Globus pallidus (tissue), 1 donor: ENCODE measurements at regions not wholly inside any gene's neighbourhood (a gene's known extent, or its start where the extent isn't known, plus 50 kb on each side); places are given as distances from the start of the nearest gene placed in this dataset.

Experiments used
- DNase-seq: peaks from one replicate; pipeline ENCODE4 v3.0.0-alpha.2; 2015; ENCODE audit warnings: low spot score

DNA sequence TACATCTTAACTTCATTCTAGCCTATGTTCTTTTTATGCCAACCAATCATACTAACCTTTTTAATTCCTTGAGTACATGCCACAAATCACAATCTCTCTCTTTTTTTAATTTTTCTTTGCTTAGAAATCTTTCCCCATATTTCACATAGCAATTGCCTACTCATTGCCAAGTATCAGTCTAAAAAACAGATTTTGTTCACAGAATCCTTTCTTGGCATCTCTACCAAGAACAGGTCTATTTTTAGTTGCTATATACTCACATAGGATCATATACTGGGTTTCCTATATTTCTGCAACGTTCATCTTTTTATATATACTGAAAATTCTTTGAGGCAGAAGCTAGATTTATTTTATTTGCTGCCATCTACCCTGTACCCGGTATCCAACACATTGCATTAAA, 292.1 kb downstream of the GASK1B start:
- DNase-seq: no peak

DNA sequence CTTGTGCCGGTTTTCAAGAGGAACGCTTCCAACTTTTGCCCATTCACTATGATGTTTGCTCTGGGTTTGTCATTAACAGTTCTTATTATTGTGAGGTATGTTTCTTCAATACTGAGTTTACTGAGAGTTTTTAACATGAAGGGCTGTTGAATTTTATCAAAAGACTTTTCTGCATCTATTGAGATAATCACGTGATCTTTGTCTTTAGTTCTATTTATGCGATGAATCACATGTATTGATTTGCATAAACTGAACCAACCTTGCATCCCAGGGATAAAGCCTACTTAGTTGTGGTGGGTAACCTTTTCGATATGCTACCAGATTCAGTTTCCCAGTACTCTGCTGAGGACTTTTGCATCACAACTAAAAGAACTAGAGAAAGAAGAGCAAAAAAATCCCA, 318.0 kb downstream of the GASK1B start:
- DNase-seq: no peak

DNA sequence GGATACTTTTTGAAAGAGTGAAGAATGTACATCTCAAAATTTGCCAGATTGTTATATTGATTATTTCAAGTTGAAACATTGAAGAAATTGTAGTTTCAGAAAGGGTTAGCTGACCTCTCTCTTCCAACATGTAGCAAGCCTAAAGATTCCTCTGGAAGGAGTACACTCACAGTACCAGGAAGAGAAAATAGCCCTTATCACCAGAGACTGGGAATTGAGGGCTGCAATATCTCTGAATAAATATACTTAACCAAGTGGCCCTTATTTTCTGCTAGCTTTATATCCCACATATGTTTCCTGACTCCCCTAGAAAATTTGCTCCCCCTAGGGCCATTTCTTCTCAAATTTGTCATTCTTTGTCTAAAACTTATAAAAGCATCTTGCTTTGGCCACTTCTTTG, 332.2 kb downstream of the GASK1B start:
- no peak for DNase-seq

DNA sequence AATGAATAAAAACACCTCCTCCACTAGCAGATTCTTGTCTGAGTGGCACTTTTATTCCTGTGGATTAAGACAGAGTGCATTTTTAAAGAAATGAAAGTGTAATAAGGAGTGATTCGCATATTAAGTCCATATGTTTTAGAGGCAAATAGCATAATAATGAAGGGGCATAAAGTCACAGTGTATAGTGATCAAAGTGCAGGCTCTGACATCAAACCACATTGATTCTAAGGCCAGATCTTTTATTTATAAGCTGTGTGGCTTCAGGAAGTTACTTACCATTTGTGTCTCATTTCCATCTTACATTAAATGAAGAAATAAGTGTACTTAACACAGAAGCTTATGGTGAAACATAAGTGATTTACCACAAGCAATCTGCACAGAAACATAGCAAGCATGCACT, 332.8 kb downstream of the GASK1B start:
- DNase-seq: no peak

DNA sequence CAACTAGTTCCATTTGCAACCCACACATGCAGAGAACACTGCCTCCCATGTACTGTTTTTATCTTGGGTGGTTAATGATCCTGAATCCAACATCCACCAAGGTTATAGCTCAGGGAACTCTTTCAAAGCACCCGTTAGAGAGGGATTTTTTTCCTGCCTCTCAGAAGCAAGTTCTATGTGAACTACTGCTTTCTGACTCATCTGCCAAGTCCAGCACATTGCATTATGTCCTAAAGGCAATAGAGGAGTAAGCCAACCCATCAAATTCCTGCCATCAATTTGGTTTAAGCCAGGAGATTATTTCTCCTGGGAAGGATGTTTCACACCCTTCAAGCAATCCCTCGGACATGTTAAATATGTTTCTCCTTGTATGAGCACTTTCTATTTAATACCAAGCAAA, 334.5 kb downstream of the GASK1B start:
- no peak for DNase-seq

DNA sequence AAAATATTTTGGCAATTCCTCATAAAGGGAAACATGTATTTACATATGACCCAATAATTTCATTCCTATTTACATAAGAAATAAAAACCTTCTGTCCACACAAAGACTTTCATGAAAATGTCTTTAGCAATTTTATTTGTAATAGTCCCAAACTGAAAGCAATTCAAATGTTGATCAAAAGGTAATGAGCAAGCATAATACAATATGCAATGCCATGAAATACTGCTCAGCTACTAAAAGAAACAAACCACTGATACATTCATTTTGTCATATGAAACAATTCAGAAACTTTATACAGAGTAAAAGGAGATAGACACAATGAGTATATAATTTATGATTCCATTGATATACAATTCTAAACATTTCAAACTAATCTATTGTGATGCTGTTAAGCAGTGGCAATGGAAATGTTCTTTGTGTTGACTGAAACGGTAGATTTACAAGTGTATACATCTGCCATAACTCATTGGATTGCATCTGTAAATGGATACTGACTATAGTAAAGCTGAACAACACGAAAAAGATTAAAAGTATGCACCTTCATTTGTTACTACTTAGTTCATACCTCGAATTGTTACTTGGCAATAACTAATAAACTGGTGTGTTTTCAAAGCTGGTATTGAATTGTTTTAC, 335.6 kb downstream of the GASK1B start:
- DNase-seq: no peak

DNA sequence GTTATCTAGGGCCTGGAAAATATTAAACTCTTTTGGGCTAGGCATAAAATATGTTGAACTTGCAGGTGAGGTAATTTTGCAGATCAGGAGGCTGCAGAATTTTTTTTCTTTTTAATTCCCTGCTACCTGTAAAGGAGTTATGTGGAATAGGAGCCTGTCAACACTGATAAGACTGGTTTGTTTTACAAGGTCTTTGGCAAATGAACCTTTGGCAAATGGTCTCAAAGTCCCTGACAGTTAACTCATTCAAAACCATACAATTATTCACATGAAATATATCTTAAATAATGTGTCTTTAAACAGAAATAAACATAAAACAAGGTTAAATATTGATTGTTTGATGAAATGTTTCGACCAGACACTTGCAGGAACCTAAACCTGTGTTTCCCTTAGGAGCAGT, 340.2 kb downstream of the GASK1B start:
- DNase-seq: no peak

DNA sequence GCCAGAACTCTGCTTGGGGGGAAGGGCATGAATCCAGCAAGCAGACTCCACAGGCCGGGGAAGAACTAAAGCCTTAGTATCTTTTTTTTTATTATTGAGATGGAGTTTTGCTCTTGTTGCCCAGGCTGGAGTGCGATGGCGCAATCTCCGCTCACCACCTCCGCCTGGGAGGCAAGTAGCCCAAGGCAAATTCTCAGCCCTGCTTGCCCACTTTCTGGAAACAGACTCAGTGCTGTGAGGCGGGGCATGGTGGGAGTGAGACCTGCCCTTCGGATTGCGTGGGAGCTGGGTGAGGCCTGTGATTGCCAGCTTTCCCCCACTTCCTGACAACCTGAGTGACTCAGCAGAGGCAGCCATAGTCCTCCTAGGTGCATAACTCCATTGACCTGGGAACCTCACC, 348.8 kb downstream of the GASK1B start:
- DNase-seq: no peak

DNA sequence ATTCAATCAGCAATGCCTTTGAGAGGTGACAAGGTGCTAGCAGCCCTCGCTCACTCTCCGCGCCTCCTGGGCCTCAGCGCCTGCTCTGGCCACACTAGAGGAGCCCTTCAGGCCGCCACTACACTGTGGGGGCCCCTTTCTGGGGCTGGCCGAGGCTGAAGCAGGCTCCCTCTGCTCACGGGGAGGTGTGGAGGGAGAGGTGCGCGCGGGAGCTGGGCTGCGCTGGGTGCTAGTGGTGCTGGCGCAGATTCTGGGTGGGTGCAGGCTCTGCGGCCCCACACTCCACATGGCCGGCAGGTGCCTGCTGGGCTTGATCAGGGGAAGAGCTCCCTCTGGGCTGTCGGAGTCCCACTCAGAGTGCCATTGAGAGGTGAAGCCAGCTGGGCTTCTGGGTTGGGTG, 351.0 kb downstream of the GASK1B start:
- no peak for DNase-seq

DNA sequence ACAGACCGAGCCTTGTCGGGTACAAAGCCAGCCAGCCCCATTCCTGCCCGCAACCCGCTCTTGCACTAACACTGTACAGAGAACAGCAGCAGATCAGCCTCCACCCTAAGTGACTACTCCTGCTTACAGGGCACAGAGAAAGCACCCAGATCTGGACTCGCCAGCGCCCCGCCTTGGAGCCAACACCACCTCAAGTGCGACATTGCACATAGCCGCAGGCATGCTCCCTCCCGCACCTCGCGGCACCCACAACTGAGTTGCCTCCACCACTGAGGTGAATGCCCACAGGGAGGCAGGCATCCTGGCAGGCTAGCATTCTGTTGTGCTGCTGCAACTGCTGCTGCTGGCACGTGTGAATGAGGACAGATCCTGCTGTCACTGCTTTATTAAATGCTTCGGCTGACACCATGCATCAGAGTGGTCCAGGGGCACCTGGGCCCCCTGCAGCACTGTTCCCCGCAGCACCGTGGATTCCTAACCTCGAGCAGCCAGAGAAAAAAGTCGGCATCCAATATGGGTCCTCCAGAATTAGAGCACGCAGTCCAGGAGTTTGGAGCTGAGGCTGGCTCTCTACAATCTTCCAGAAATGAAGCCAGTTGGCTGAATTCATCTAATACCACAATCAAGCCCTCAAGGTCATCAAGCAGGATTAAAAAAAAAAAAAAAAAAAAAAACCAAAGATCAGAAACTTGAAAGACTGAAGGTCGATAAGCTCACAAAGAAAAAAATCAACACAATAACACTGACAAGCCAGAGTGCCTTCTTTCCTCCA, 352.9 kb downstream of the GASK1B start:
- DNase-seq: no peak

DNA sequence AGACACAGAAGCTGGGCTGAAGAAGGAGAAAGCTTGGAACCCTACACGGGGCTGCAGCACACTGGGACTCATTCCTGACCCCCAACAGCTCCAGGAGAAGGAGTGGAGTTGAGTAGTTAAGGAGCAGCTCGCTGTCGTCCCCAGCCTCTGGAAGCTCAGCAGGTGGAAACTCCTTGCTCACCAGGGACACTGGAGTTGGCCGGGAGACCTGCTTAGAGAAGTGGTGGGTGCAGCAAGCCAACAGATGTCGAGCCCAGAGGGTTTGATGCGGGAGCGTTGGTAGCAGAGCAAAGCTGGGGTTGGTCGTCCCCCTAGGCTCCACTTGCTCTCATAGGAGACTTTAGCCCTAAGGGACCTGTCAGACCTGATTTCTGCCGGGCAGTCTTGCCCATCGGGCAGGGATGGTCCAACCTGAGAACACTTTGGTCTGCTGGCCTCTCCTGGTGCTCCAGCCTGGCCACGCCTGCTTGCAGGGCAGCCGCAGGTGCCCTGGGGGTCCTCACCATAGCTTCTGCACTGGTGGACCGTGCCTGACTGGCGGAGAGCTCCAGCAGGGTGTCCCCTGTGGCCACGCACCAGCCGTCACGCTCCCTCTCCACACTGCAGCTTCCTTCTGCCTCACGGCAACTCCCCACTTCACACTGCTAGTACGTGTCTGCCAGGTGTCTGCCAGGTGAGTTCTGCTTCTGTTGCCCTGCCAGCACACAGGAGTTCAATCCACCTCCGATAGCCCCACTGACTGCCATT, 353.7 kb downstream of the GASK1B start:
- no peak for DNase-seq

DNA sequence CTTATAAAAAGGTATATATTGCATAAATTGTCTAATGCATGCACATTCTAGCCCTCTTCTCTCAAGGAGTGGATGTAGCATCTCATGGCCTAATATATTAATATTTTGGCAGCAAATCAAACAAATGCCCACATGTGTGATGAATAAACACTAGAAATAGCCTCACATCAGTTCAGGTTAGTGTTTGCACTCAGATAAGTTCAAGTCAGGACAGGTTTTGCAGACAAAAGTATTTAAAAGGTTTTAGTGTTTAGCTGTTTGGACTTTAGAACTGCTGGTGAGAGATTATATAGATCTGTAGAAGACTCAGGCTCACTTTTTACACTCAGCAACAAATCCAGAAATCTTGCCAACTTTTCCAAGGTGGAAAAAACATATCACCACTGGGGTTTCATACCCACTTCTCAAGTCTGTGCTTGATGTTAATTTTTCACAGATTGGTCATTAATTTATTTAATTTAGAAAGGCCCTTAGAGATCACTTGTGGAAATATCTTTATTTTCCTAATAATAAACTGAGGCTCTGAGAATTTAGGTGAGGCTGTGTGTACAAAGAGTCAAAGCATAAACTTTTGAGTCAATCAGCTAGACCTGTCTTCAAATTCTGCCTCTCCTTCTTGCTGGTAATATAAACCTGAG, 362.6 kb downstream of the GASK1B start:
- DNase-seq: no peak

DNA sequence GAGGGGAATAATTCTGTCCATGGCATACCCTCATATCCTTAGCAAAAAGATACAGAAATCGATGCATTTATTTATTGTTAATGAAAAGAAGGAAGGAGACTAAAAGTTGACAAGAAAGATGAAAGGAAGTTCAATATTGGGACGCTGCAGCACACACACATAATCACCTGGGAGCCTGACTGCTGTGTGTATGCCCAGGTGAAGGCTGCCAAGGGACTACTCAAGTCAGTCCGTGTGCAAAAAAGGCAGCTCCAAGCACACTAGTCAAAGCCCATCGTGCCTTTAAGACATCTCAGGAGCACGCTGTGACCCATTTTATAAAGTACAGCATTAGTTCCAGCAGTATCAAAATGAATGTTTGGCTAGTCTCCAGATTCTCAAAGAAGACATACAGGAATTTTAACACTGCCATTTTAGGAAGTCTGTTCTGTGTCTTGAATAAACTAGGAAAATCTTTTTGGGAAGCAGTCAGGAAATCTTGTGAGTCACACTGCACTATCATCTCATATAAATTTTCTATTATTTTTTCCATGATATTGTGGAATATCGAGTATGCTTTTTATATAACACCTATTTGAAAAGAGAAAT, 363.9 kb downstream of the GASK1B start:
- DNase-seq: no peak

DNA sequence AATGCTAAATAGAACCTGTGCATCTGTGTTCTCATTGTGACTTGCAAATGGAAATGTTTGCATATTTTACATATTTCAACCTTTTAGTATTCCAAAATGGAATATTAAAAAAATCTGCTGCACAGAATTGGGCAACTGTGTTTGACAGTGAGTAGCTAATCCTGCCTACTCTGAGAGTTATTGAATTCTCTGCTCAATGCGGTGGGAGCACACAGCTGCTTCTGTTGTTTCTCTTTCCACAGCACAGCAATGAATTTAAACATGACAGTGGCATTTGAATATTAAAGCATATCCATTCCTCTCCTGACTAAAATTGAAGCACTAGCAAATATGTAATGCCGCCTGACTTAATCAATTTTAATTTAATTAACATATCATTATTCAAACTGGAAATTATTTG, 366.6 kb downstream of the GASK1B start:
- DNase-seq: no peak

DNA sequence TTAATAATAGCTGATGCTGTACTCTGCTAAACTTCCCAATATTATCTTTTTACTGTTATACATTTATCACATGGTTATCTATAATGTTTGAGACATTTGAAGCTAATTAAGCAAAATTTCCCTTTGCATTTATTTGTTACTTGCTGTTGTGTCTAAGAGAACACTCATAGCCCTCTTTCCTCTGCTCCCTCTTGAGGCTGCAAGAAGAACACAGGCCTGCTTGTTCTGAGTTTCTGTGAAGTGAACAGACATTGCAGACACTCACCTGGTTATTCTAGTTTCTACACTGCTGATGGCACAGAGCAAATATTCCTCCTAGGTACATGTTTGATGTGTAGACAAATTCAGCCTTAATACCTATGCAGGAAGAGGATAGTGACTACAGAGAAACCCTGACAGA, 367.8 kb downstream of the GASK1B start:
- no peak for DNase-seq

DNA sequence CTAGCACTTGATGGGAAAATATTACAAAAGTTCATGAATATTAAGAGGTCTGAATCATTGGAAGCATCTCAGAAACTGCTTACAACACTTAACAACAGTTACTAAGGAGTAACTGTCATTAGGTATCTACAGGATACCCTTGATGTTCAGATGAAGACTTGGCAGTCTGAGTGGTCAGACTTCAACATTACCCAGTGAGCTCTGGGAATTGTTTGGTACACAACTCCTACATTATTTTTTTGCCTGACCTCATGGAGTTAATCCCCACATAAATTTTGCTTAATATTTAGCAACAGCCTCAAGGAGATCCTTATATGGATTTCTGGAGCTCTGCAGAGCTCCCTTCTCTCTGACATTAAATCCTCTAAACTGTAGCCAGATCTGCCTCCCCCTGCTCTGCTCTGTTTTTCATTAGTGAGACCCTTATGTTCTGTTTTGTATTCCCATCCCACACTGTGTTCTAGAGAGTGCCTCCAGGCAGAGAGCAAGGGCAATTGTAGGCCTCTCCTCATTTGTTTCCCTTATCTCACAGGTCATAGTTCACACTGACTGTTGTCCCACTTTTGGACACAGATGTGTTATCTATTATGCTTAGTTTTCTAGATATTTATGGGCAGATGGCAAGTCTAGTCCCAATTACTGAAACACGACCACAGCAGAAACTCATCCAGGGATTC, 368.8 kb downstream of the GASK1B start:
- no peak for DNase-seq

DNA sequence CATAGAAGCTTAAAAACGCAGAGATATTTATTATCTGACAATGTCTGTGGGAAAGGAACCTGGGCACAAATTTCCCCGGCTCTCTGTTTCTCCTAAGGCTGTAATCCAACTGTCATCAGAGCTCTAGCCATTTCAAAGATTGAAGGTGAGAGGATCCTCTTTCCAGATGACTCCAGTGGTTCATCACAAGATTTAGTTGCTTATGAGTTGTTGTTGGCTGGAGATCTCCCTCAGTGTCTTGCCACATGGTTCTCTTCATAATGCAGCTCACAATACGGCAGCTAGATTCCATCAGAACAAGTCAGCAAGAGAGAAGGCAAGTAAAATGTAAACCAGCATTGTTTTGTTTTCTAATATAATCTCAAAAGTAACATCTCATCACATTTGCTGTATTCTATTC, 369.4 kb downstream of the GASK1B start:
- no peak for DNase-seq

DNA sequence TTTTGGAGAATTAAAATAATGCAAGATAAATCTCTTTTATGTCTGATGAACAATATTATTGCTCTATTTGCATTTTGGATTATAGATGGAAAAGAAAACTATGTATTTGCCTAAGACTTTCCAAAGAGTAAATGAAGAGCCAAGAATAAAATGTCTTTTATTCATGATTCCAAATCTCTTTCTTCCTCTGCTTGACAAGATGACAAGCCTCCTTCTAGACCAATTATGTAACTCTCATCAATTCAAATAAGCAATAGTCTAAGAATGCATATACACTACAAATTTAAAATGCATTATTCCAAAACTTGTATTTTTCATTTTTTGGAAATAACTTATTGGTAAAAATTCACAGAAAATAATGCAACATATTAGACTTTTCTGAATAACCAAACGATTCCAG, 377.3 kb downstream of the GASK1B start:
- DNase-seq: no peak

DNA sequence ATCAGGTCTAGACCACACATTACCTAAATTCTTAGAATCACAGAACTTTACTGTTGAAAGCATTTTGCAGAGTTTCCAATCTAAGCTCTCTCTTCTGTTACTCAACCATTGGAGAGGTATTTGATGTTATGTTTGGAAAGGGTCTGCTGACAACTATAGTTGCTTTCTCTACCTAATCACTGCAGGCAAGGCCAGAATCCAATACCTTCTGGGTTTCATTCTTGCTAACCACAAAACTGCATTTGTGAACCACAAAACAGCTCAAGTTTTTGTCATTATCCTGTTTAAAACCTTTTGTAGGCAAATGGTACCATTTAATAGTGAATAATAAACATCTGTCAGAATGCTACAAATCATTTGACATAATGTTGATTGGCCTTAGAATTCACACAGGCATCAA, 380.1 kb downstream of the GASK1B start:
- no peak for DNase-seq

DNA sequence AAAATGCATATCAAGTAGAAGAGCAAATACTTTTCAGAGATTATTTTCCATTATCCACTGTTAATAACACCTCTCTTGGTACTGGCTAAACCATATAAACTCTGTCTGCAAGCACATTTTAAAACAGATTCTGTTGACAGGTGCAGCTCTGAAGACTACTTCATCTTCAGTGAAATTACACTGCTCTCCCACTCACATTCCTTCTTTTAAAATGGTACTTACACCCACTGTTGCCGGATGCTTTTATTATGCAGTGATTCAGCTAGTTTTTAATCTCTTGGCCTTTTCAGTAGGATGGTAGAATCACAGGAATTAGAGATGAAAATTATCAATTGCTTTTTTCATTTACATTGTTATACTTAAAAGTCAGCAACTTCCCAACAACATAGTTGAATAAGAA, 381.6 kb downstream of the GASK1B start:
- no peak for DNase-seq

DNA sequence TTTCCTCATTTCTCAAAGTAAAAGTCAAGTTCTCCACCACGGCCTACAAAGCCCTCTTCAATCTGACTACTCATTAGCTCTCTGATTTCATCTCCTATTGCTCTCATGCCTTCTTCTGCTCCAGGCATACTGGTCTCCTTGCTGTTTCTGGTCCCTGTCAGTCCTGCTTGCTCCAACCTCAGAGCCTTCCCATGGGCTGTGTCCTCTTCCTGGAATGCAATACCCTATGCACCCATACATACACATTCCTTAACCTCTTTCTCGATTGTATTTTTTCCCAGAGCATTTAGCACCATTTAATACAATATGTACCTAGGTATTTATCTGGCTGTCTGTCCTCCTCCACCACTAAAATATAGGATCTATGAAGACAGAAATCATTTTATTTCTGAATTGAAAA, 385.2 kb downstream of the GASK1B start:
- no peak for DNase-seq

DNA sequence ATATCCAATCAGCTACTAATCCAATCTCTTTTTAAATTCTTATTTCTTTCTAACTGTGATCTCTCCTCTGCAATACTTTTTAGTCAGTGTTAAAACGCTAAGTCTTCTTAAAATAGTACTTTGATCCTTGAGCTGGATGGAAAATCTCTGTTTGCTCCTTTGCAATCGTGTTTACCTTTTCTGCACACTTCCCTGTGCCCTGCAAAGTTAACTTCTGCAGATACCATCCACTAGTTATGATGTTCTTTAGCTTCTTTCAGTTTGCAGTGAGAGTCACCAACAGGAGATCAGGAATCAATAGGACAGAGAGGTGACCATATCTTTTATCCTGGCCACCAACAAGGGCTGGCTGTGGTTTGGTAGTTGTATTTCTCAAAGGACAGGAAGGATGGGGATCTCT, 391.5 kb downstream of the GASK1B start:
- no peak for DNase-seq
